IMR-90 (cell line): ENCODE measurements at regions not wholly inside any gene's neighbourhood (a gene's known extent, or its start where the extent isn't known, plus 50 kb on each side); places are given as distances from the start of the nearest gene placed in this dataset.

ENCODE experiments used
- ATAC-seq: fragments of 200-7000 bp; cut with Tn5 transposase; 2 replicates; pipeline ENCODE4 v1.9.1; 2020; ENCODE audit warnings: low read depth, mild to moderate bottlenecking, moderate library complexity
- BruUV-seq: library from RNA; stranded (reverse); fragments of 400-500 nt; replicated peaks from 2 replicates; lab custom pipeline; 2021; lab: Mats Ljungman, UMichigan
- CTCF ChIA-PET: fragments of 300-600 bp; formaldehyde crosslinking; extraction: SDS; loops from one replicate; lab custom pipeline; 2021; ENCODE audit warnings: antibody characterized with exemption; lab: Yijun Ruan, JAX
- POLR2A ChIA-PET: fragments of 300-600 bp; sonication (Branson Sonifier 250); formaldehyde crosslinking; loops from one replicate; lab custom pipeline; 2022; ENCODE audit warnings: antibody characterized with exemption; ENCODE audit not compliant: unreplicated experiment; lab: Charles Lee
- DNase-seq: peaks from one replicate; pipeline ENCODE4 v3.0.0; 2013
- H2AFZ ChIP-seq: replicated peaks from 2 replicates; pipeline ENCODE3; 2013; ENCODE audit warnings: low read length, mild to moderate bottlenecking; ENCODE audit not compliant: poor library complexity
- H2AK5ac ChIP-seq: 2 replicates; pipeline ENCODE4 v1.6.1; 2013; ENCODE audit warnings: low read depth, low read length, inconsistent platforms
- H2AK9ac ChIP-seq: replicated peaks from 2 replicates; pipeline ENCODE3; 2013; ENCODE audit warnings: mild to moderate bottlenecking, low read depth, low read length, moderate library complexity; ENCODE audit not compliant: poor library complexity
- H2BK120ac ChIP-seq: 2 replicates; pipeline ENCODE4 v1.6.1; 2013; ENCODE audit warnings: low read depth, low read length, inconsistent platforms
- H2BK15ac ChIP-seq: 3 replicates; pipeline ENCODE4 v1.6.1; 2013; ENCODE audit warnings: low read depth, low read length, inconsistent platforms
- H2BK20ac ChIP-seq: 2 replicates; pipeline ENCODE4 v1.6.1; 2013; ENCODE audit warnings: low read depth, mild to moderate bottlenecking, inconsistent platforms, low read length, moderate library complexity
- H2BK5ac ChIP-seq: 2 replicates; pipeline ENCODE4 v1.6.1; 2013; ENCODE audit warnings: mild to moderate bottlenecking, low read depth, low read length, inconsistent platforms; ENCODE audit not compliant: poor library complexity, severe bottlenecking
- H3K14ac ChIP-seq: replicated peaks from 2 replicates; pipeline ENCODE4 v1.6.1; 2013; ENCODE audit warnings: low read depth, low read length, inconsistent platforms
- H3K18ac ChIP-seq: 2 replicates; pipeline ENCODE4 v1.6.1; 2013; ENCODE audit warnings: low read depth, low read length, control low read depth
- H3K23ac ChIP-seq: 2 replicates; pipeline ENCODE4 v1.6.1; 2013; ENCODE audit warnings: low read depth, low read length, inconsistent platforms
- H3K27ac ChIP-seq: 2 replicates; pipeline ENCODE4 v1.5.1; 2013; ENCODE audit warnings: mild to moderate bottlenecking, control low read depth, low read length; ENCODE audit not compliant: insufficient read depth
- H3K27me3 ChIP-seq: 2 replicates; pipeline ENCODE4 v1.6.1; 2013; ENCODE audit warnings: low read length; ENCODE audit not compliant: control insufficient read depth, insufficient read depth
- H3K36me3 ChIP-seq: 2 replicates; pipeline ENCODE4 v1.6.1; 2013; ENCODE audit warnings: low read length, mixed read lengths; ENCODE audit not compliant: control insufficient read depth, insufficient read depth
- H3K4ac ChIP-seq: 2 replicates; pipeline ENCODE4 v1.6.1; 2013; ENCODE audit warnings: low read depth, low read length, inconsistent platforms
- H3K4me1 ChIP-seq: 2 replicates; pipeline ENCODE4 v1.6.1; 2013; ENCODE audit warnings: low read length, mixed read lengths; ENCODE audit not compliant: control insufficient read depth, insufficient read depth
- H3K4me2 ChIP-seq: 2 replicates; pipeline ENCODE4 v1.6.1; 2013; ENCODE audit warnings: low read depth, mild to moderate bottlenecking, control low read depth, low read length, moderate library complexity
- H3K4me3 ChIP-seq: 2 replicates; pipeline ENCODE4 v1.5.1; 2013; ENCODE audit warnings: low read depth, mild to moderate bottlenecking, control low read depth, low read length, moderate library complexity; ENCODE audit not compliant: insufficient read depth
- H3K56ac ChIP-seq: 2 replicates; pipeline ENCODE4 v1.6.1; 2013; ENCODE audit warnings: low read length, inconsistent platforms; ENCODE audit not compliant: insufficient read depth; ENCODE audit errors: extremely low read depth
- H3K79me1 ChIP-seq, 2 experiments: 2 replicates each; pipeline ENCODE4 v1.6.1; 2013; ENCODE audit warnings: low read length in 2 of 2, inconsistent platforms in 1 of 2, low read depth in 1 of 2
- H3K9ac ChIP-seq: 2 replicates; pipeline ENCODE4 v1.6.1; 2013; ENCODE audit warnings: low read depth, low read length, control low read depth
- H3K9me1 ChIP-seq: 2 replicates; pipeline ENCODE4 v1.6.1; 2013; ENCODE audit warnings: low read length, inconsistent platforms; ENCODE audit not compliant: insufficient read depth
- H3K9me3 ChIP-seq: 2 replicates; pipeline ENCODE4 v1.6.1; 2013; ENCODE audit warnings: low read length; ENCODE audit not compliant: control insufficient read depth, insufficient read depth
- H4K20me1 ChIP-seq: 2 replicates; pipeline ENCODE4 v1.6.1; 2013; ENCODE audit warnings: low read length, inconsistent platforms; ENCODE audit not compliant: insufficient read depth
- H4K5ac ChIP-seq: 2 replicates; pipeline ENCODE4 v1.6.1; 2013; ENCODE audit warnings: mild to moderate bottlenecking, low read depth, low read length, control low read depth
- H4K8ac ChIP-seq, 2 experiments: 2 replicates each; pipeline ENCODE4 v1.6.1; 2013; ENCODE audit warnings: low read depth in 2 of 2, low read length in 2 of 2, control low read depth in 1 of 2, inconsistent platforms in 1 of 2
- H4K91ac ChIP-seq: 2 replicates; pipeline ENCODE4 v1.6.1; 2013; ENCODE audit warnings: low read depth, low read length, inconsistent platforms; ENCODE audit not compliant: insufficient read depth
- BHLHE40 ChIP-seq: fragments of 150-350 bp; IDR thresholded peaks from 2 replicates; pipeline ENCODE4 v1.6.1; 2016; ENCODE audit warnings: mild to moderate bottlenecking, low read depth, low read length
- CEBPB ChIP-seq: IDR thresholded peaks from 2 replicates; pipeline ENCODE4 v1.6.1; 2012; ENCODE audit warnings: low read depth, low read length, improper control_type of control experiment
- CHD1 ChIP-seq: IDR thresholded peaks from 2 replicates; pipeline ENCODE4 v1.6.1; 2012; ENCODE audit warnings: low read depth, low read length, improper control_type of control experiment
- FOS ChIP-seq: fragments of 150-350 bp; IDR thresholded peaks from 2 replicates; pipeline ENCODE4 v1.6.1; 2016; ENCODE audit warnings: low read depth, low read length
- MAFK ChIP-seq: IDR thresholded peaks from 2 replicates; pipeline ENCODE4 v1.6.1; 2012; ENCODE audit warnings: low read depth, low read length, improper control_type of control experiment
- MXI1 ChIP-seq: IDR thresholded peaks from 2 replicates; pipeline ENCODE4 v1.6.1; 2012; ENCODE audit warnings: low read depth, mild to moderate bottlenecking, low read length, moderate library complexity, borderline replicate concordance
- POLR2A ChIP-seq: IDR thresholded peaks from 2 replicates; pipeline ENCODE4 v1.6.1; 2012; ENCODE audit warnings: mild to moderate bottlenecking, low read depth, low read length
- RAD21 ChIP-seq: IDR thresholded peaks from 2 replicates; pipeline ENCODE4 v1.6.1; 2012; ENCODE audit warnings: low read length, improper control_type of control experiment
- RFX5 ChIP-seq: IDR thresholded peaks from 2 replicates; pipeline ENCODE4 v1.8.0; 2012; ENCODE audit warnings: low read depth, mild to moderate bottlenecking, low read length, moderate library complexity
- SMC3 ChIP-seq: fragments of 150-350 bp; IDR thresholded peaks from 2 replicates; pipeline ENCODE4 v1.6.1; 2016; ENCODE audit warnings: low read depth, mild to moderate bottlenecking, antibody characterized with exemption, low read length, moderate library complexity
- WGBS, 2 experiments: methylation state at CpG; one replicate each; pipeline versions ENCODE4 v1.1.5 to v1.1.7; 2013; ENCODE audit warnings: missing lambda C conversion rate in 2 of 2; ENCODE audit not compliant: insufficient read length in 1 of 2; ENCODE audit errors: extremely low coverage in 2 of 2; 5-methylcytosine and 5-hydroxymethylcytosine counted together
- dilution Hi-C: fragments of 300-500 bp; cut with HindIII; formaldehyde crosslinking; loops from one replicate; pipeline ENCODE4 v1.14.3; 2018; ENCODE audit warnings: low sequenced_read_pairs; ENCODE audit not compliant: unreplicated experiment
- in situ Hi-C: fragments of 300-500 bp; cut with MboI; formaldehyde crosslinking; loops from 3 replicates; pipeline ENCODE4 v1.14.3; 2019; ENCODE audit warnings: low sequenced_read_pairs, inconsistent platforms, mixed read lengths
- intact Hi-C: fragments of 100-400 bp; cut with micrococcal nuclease; formaldehyde crosslinking; loops from 2 replicates; pipeline ENCODE4 v1.10.0; 2022
- TF ChIP-seq, protein P1 (sequence below): conservative IDR thresholded peaks from 2 replicates; pipeline ENCODE4 v1.5.1; 2012; ENCODE audit warnings: mild to moderate bottlenecking, low read depth, low read length, improper control_type of control experiment
- TF ChIP-seq, protein P2 (sequence below): fragments of 150-350 bp; IDR thresholded peaks from 2 replicates; pipeline ENCODE4 v1.6.1; 2017; ENCODE audit warnings: mild to moderate bottlenecking, antibody characterized with exemption, low read length, low read depth
- TF ChIP-seq, protein P3 (sequence below): fragments of 150-350 bp; IDR thresholded peaks from 2 replicates; pipeline ENCODE4 v1.6.1; 2016; ENCODE audit warnings: low read depth, mild to moderate bottlenecking, low read length, moderate library complexity, borderline replicate concordance

DNA sequence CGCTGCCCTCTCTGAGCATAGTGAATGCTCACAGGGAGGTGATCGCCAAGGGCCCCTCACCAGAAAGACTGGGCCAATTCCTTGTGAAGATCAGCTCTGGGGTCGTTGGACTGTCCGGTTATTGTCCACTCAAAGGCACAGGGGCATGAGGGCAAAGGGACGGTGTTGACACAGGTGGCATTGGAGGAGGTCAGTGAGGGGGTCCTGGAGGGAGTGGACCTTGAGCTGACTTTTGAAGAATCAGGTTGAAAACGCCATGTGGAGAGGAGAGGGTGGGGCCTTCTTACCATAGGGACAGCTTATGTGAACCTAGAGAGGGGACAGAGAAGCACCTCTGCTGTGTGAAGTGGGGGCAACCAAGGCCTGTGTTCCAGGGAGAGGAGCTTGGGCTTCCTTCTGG, 131.5 kb downstream of the TFCP2L1 start:
- in situ Hi-C loops (no loop called here), dilution Hi-C loops (no loop called here), intact Hi-C loops (no loop called here)
- Histone ChIP-seq H4K20me1 (no peaks in the 10 kb centered on the region), H2AFZ (no peak overlapping the region), H3K9me1 (no peaks in the 10 kb centered on the region), H3K14ac (no peak overlapping the region), H3K56ac (no peak overlapping the region), H4K8ac (no peak overlapping the region), H3K4me1 (no peaks in the 10 kb centered on the region), H3K23ac (no peak overlapping the region), H3K27ac (no peak overlapping the region), H3K79me1 (no peaks in the 10 kb centered on the region), H2AK9ac (no peak overlapping the region), H2BK20ac (no peak overlapping the region), H3K4me3 (no peak overlapping the region), H4K5ac (no peak overlapping the region), H3K9ac (no peak overlapping the region), H4K91ac (no peak overlapping the region), H2AK5ac (no peak overlapping the region), H2BK15ac (no peak overlapping the region), H3K27me3 (peaks cover 13% of the 10 kb centered on the region; the same call in 1 of the 2 replicates), H2BK5ac (no peak overlapping the region), H3K4ac (no peak overlapping the region), H3K4me2 (no peak overlapping the region), H3K9me3 (peaks cover 6% of the 10 kb centered on the region), H3K36me3 (no peaks in the 10 kb centered on the region), H2BK120ac (no peak overlapping the region), H3K18ac (no peak overlapping the region)
- ChIA-PET CTCF (no interaction called here), POLR2A (no interaction called here)
- TF ChIP-seq MAFK: no peak
- TF ChIP-seq, protein P1, sequence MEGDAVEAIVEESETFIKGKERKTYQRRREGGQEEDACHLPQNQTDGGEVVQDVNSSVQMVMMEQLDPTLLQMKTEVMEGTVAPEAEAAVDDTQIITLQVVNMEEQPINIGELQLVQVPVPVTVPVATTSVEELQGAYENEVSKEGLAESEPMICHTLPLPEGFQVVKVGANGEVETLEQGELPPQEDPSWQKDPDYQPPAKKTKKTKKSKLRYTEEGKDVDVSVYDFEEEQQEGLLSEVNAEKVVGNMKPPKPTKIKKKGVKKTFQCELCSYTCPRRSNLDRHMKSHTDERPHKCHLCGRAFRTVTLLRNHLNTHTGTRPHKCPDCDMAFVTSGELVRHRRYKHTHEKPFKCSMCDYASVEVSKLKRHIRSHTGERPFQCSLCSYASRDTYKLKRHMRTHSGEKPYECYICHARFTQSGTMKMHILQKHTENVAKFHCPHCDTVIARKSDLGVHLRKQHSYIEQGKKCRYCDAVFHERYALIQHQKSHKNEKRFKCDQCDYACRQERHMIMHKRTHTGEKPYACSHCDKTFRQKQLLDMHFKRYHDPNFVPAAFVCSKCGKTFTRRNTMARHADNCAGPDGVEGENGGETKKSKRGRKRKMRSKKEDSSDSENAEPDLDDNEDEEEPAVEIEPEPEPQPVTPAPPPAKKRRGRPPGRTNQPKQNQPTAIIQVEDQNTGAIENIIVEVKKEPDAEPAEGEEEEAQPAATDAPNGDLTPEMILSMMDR: no peak
- TF ChIP-seq POLR2A: no peak
- TF ChIP-seq, protein P2, sequence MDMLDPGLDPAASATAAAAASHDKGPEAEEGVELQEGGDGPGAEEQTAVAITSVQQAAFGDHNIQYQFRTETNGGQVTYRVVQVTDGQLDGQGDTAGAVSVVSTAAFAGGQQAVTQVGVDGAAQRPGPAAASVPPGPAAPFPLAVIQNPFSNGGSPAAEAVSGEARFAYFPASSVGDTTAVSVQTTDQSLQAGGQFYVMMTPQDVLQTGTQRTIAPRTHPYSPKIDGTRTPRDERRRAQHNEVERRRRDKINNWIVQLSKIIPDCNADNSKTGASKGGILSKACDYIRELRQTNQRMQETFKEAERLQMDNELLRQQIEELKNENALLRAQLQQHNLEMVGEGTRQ: no peak
- TF ChIP-seq SMC3: no peak
- TF ChIP-seq RFX5: no peak
- TF ChIP-seq, protein P3, sequence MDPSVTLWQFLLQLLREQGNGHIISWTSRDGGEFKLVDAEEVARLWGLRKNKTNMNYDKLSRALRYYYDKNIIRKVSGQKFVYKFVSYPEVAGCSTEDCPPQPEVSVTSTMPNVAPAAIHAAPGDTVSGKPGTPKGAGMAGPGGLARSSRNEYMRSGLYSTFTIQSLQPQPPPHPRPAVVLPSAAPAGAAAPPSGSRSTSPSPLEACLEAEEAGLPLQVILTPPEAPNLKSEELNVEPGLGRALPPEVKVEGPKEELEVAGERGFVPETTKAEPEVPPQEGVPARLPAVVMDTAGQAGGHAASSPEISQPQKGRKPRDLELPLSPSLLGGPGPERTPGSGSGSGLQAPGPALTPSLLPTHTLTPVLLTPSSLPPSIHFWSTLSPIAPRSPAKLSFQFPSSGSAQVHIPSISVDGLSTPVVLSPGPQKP: no peak
- no peak for TF ChIP-seq MXI1
- TF ChIP-seq BHLHE40: no peak
- TF ChIP-seq FOS: no peak
- no peak for TF ChIP-seq CEBPB
- TF ChIP-seq RAD21: no peak
- no peak for TF ChIP-seq CHD1
- DNase-seq (no peak), ATAC-seq (no peak)
- BruUV-seq: no TSS peak
- WGBS, 2 experiments: 61% methylated on average over 4 of the region's 6 CpGs; no CpG with 5 or more reads in 1 of the 2 experiments
